ENCODE measurements at regions not wholly inside any gene's neighbourhood (a gene's known extent, or its start where the extent isn't known, plus 50 kb on each side); places are given as distances from the start of the nearest gene placed in this dataset.

DNA sequence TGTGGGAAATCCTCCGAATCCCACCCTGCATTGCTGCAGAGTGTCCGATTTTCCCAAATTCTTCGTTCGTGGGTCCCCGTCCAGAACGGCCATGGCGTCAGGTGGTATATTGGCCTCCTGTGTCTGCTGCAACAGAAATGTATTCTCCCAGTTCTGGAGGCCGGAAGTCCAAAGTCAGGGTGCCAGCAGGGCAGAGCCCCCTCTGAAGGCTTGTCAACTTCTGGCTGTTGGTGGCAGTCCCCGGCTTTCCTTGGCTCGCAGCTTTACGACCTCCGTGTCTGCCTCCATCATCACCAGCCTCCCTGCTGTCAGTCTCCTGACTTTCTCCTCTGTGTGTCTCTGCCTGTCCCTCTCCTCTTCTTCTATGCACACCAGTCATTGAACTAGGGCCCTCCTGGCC is 142.1 kb upstream of the FOXF1 start:
- TF ChIP-seq, protein P1, sequence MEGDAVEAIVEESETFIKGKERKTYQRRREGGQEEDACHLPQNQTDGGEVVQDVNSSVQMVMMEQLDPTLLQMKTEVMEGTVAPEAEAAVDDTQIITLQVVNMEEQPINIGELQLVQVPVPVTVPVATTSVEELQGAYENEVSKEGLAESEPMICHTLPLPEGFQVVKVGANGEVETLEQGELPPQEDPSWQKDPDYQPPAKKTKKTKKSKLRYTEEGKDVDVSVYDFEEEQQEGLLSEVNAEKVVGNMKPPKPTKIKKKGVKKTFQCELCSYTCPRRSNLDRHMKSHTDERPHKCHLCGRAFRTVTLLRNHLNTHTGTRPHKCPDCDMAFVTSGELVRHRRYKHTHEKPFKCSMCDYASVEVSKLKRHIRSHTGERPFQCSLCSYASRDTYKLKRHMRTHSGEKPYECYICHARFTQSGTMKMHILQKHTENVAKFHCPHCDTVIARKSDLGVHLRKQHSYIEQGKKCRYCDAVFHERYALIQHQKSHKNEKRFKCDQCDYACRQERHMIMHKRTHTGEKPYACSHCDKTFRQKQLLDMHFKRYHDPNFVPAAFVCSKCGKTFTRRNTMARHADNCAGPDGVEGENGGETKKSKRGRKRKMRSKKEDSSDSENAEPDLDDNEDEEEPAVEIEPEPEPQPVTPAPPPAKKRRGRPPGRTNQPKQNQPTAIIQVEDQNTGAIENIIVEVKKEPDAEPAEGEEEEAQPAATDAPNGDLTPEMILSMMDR (IDR thresholded peaks at IDR 0.05; ENCODE audit: insufficient read depth, low read depth, low read length) = no peak
- no peak for TF ChIP-seq EZH2 (IDR thresholded peaks at IDR 0.05; ENCODE audit: insufficient read depth, low read length)

All from astrocyte (in vitro differentiated cells and primary cell).